B cell (primary cell): ENCODE measurements at regions not wholly inside any gene's neighbourhood (a gene's known extent, or its start where the extent isn't known, plus 50 kb on each side); places are given as distances from the start of the nearest gene placed in this dataset.

Experiments
- ATAC-seq: fragments of 200-7000 bp; cut with Tn5 transposase; one replicate; pipeline ENCODE4 v1.10.0; 2021; ENCODE audit warnings: low read depth, mild to moderate bottlenecking, moderate number of reproducible peaks, moderate library complexity
- CTCF ChIA-PET: fragments of 350-600 bp; sonication (Branson Sonifier 250); formaldehyde crosslinking; loops from one replicate; lab custom pipeline; 2021; ENCODE audit warnings: antibody characterized with exemption, inconsistent platforms; lab: Charles Lee
- POLR2A ChIA-PET: fragments of 350-600 bp; sonication (Branson Sonifier 250); formaldehyde crosslinking; loops from one replicate; lab custom pipeline; 2021; ENCODE audit warnings: antibody characterized with exemption; lab: Charles Lee
- DNase-seq: peaks from one replicate; pipeline ENCODE4 v3.0.0; 2013
- H2AFZ ChIP-seq: 2 replicates; pipeline ENCODE4 v1.6.1; 2012; ENCODE audit warnings: mild to moderate bottlenecking, low read depth, low read length; ENCODE audit not compliant: insufficient read depth, poor library complexity, severe bottlenecking
- H3K27ac ChIP-seq, 2 donors: 1 replicate in 1 of 2; 2 replicates in 1 of 2; pipeline ENCODE4 v1.5.1; 2012 to 2013; ENCODE audit warnings: low read length in 2 of 2, mild to moderate bottlenecking in 2 of 2, moderate library complexity in 1 of 2
- H3K27me3 ChIP-seq, 4 experiments: fragments of 200-600 bp in 1 of 4; sonication (generic) in 1 of 4; replicated peaks in 1 of 4; 1 replicate in 2 of 4; 2 replicates in 2 of 4; pipeline versions ENCODE4 v1.6.1 to v1.7.0; 2013 to 2016; ENCODE audit warnings: low read length in 3 of 4, mild to moderate bottlenecking in 2 of 4, mixed read lengths in 1 of 4, moderate library complexity in 1 of 4; ENCODE audit not compliant: insufficient read depth in 4 of 4, control insufficient read depth in 3 of 4; ENCODE audit errors: control extremely low read depth in 1 of 4
- H3K36me3 ChIP-seq, 2 experiments: replicated peaks in 1 of 2; 1 replicate in 1 of 2; 2 replicates in 1 of 2; pipeline versions ENCODE4 v1.6.1 to v1.7.1; 2013; ENCODE audit warnings: low read length in 1 of 2; ENCODE audit not compliant: insufficient read depth in 2 of 2, control insufficient read depth in 1 of 2; ENCODE audit errors: control extremely low read depth in 1 of 2, extremely low read depth in 1 of 2
- H3K4me1 ChIP-seq, 2 donors: fragments of 200-600 bp in 1 of 2; sonication (generic) in 1 of 2; 1 replicate in 1 of 2; 2 replicates in 1 of 2; pipeline versions ENCODE4 v1.5.1 to v1.6.1; 2013 to 2017; ENCODE audit warnings: low read length in 2 of 2; ENCODE audit not compliant: control insufficient read depth in 2 of 2, insufficient read depth in 2 of 2
- H3K4me2 ChIP-seq: replicated peaks from 2 replicates; pipeline ENCODE3; 2012; ENCODE audit warnings: mild to moderate bottlenecking, low read depth, low read length; ENCODE audit not compliant: poor library complexity, severe bottlenecking
- H3K4me3 ChIP-seq, 5 experiments: fragments of 200-600 bp in 1 of 5; sonication (generic) in 1 of 5; 1 replicate in 3 of 5; 2 replicates in 2 of 5; pipeline versions ENCODE4 v1.5.1 to v1.7.0; 2011 to 2016; ENCODE audit warnings: low read length in 4 of 5, mild to moderate bottlenecking in 4 of 5, low read depth in 2 of 5, control low read depth in 1 of 5, moderate library complexity in 1 of 5; ENCODE audit not compliant: insufficient read depth in 1 of 5; ENCODE audit errors: control extremely low read depth in 1 of 5, extremely low read depth in 1 of 5
- H3K79me2 ChIP-seq: fragments of 200-600 bp; sonication (generic); one replicate; pipeline ENCODE4 v1.6.0; 2016; ENCODE audit warnings: low read length; ENCODE audit not compliant: control insufficient read depth, insufficient read depth
- H3K9ac ChIP-seq: fragments of 200-600 bp; sonication (generic); 2 replicates; pipeline ENCODE4 v1.6.1; 2017; ENCODE audit warnings: mild to moderate bottlenecking, low read length, moderate library complexity
- H3K9me3 ChIP-seq, 3 donors: one replicate each; pipeline versions ENCODE4 v1.6.1 to v1.7.1; 2013; ENCODE audit warnings: low read length in 2 of 3; ENCODE audit not compliant: control insufficient read depth in 2 of 3, insufficient read depth in 1 of 3; ENCODE audit errors: control extremely low read depth in 1 of 3
- H4K20me1 ChIP-seq: 2 replicates; pipeline ENCODE4 v1.6.0; 2012; ENCODE audit warnings: mild to moderate bottlenecking, low read length; ENCODE audit not compliant: insufficient read depth, control insufficient read depth, poor library complexity, severe bottlenecking
- H3K27ac Mint-ChIP-seq: one replicate; pipeline ENCODE4 v1.8.0; 2021; ENCODE audit warnings: mixed read lengths
- H3K27me3 Mint-ChIP-seq: one replicate; pipeline ENCODE4 v1.8.0; 2021; ENCODE audit warnings: mixed read lengths
- H3K4me1 Mint-ChIP-seq: one replicate; pipeline ENCODE4 v1.8.0; 2021; ENCODE audit warnings: mixed read lengths
- H3K4me3 Mint-ChIP-seq: one replicate; pipeline ENCODE4 v1.8.0; 2021; ENCODE audit warnings: mixed read lengths
- H3K9me3 Mint-ChIP-seq: one replicate; pipeline ENCODE4 v1.8.0; 2022; ENCODE audit warnings: mixed read lengths; ENCODE audit not compliant: insufficient read depth
- CTCF ChIP-seq: fragments of 200-600 bp; IDR thresholded peaks from one replicate; pipeline ENCODE4 v1.8.0; 2022; ENCODE audit warnings: antibody characterized with exemption, mild to moderate bottlenecking
- EZH2 ChIP-seq: IDR thresholded peaks from 2 replicates; pipeline ENCODE4 v1.6.1; 2012; ENCODE audit warnings: borderline replicate concordance, low read depth, mild to moderate bottlenecking, moderate library complexity, low read length; ENCODE audit not compliant: insufficient read depth, poor library complexity, severe bottlenecking
- WGBS: methylation state at CpG from one replicate; pipeline ENCODE4 v1.1.5; 2013; ENCODE audit warnings: missing lambda C conversion rate; ENCODE audit not compliant: insufficient coverage; 5-methylcytosine and 5-hydroxymethylcytosine counted together
- intact Hi-C: fragments of 100-400 bp; cut with micrococcal nuclease; formaldehyde crosslinking; loops from one replicate; pipeline ENCODE4 v1.10.0; 2022

- CTCF ChIA-PET = no interaction called here
- H3K4me1 ChIP-seq = no peaks in the 10 kb centered on the region
- no peak overlapping the region for H3K4me3 Mint-ChIP-seq
- no peaks in the 10 kb centered on the region for H3K4me1 Mint-ChIP-seq
- no peaks in the 10 kb centered on the region for H3K79me2 ChIP-seq
- intact Hi-C loops = no loop called here
- 91% methylated on average over 1 of the region's 7 CpGs for WGBS
- no peaks in the 10 kb centered on the region for H3K9me3 ChIP-seq
- H3K27me3 ChIP-seq = no peaks in the 10 kb centered on the region
- H3K27ac Mint-ChIP-seq = no peak overlapping the region
- H3K27ac ChIP-seq = no peak overlapping the region
- H4K20me1 ChIP-seq = no peaks in the 10 kb centered on the region
- peaks cover 2% of the 10 kb centered on the region for H3K9me3 Mint-ChIP-seq
- ATAC-seq (no peak), DNase-seq (no peak)
- H3K36me3 ChIP-seq = no peaks in the 10 kb centered on the region
- H3K27me3 Mint-ChIP-seq = no peaks in the 10 kb centered on the region
- TF ChIP-seq CTCF = peak; percentile 8
- no peak for TF ChIP-seq EZH2
- no peak overlapping the region for H3K9ac ChIP-seq
- no peak overlapping the region for H3K4me3 ChIP-seq
- H2AFZ ChIP-seq = no peak overlapping the region
- POLR2A ChIA-PET = no interaction called here
- H3K4me2 ChIP-seq = no peak overlapping the region
Observed at GRCh38 chr21:18522181-18522972, 118.8 kb upstream of the TMPRSS15 start.

DNA sequence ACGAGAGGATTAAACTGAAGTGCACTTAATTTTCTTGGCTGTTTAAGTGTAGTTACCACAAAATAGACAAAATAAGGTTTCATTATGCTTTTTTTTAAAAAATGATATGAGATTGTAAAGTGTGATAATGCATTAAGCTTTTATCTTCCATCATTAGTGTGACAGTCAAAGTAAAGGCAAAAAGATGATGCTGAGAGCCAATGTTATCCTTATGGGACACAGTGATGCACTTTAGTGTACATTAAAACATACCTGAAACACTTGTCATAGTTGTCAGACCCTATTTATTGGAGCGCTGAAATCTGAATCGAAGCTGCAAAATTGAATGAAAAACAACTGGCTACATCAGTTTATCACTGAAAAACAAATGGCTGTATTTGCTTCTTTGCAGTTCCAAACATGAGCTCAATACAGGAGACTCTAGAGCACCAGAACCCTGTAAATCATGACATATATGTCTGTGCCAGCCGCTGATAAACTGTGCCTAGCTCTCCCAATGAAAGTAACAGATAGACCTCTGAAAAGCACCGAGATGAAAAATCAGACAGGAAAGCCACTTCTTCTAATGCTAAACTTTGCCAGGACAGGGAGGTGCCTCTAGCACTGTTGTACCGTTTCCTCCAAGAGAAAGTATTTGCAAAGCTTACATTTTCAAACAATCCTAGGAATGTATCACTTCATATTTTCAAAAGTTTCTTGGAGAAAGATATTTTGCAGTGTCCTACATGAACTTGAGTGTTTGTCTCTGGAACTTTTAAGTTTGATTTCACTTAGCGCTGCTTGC, 120.7 kb upstream of the TMPRSS15 start:
- Histone ChIP-seq H3K4me1 (no peaks in the 10 kb centered on the region), H3K79me2 (no peaks in the 10 kb centered on the region), H3K4me3 (no peak overlapping the region), H4K20me1 (no peaks in the 10 kb centered on the region), H3K36me3 (no peaks in the 10 kb centered on the region), H3K9me3 (no peaks in the 10 kb centered on the region), H3K27me3 (no peaks in the 10 kb centered on the region), H3K9ac (no peak overlapping the region), H3K27ac (no peak overlapping the region), H3K4me2 (no peak overlapping the region), H2AFZ (no peak overlapping the region)
- ChIA-PET POLR2A (no interaction called here), CTCF (interaction anchor here (0.9 kb wide), 1 partner anchor 157 kb away, joined by 3 read pairs; no protein-coding TSS in a partner anchor)
- 51% methylated on average over 4 of the region's 7 CpGs for WGBS
- Mint-ChIP-seq H3K27me3 (no peaks in the 10 kb centered on the region), H3K27ac (no peak overlapping the region), H3K9me3 (no peaks in the 10 kb centered on the region), H3K4me3 (no peak overlapping the region), H3K4me1 (no peaks in the 10 kb centered on the region)
- TF ChIP-seq EZH2 (no peak), CTCF (no peak)
- no peak for ATAC-seq
- DNase-seq = no peak
- intact Hi-C loops = no loop called here
